ENCODE measurements at regions not wholly inside any gene's neighbourhood (a gene's known extent, or its start where the extent isn't known, plus 50 kb on each side); places are given as distances from the start of the nearest gene placed in this dataset.

- H3K4me1 ChIP-seq (ENCODE audit: insufficient read depth, low read length): peaks cover under 1% of the 10 kb centered on the region
- peaks cover 1 to 7% (median 3%) of the 10 kb centered on the region in 4 donors for H3K4me1 Mint-ChIP-seq
- H3K36me3 Mint-ChIP-seq: no peaks in the 10 kb centered on the region
- H3K27me3 ChIP-seq (ENCODE audit: insufficient read depth, low read length): no peaks in the 10 kb centered on the region
- intact Hi-C loops (cut with micrococcal nuclease): no loop called here
- H3K36me3 ChIP-seq (ENCODE audit: insufficient read depth, low read length): no peaks in the 10 kb centered on the region
- no peak overlapping the region for H3K4me3 ChIP-seq (ENCODE audit: low read length in 2 of 2)
- H3K9me3 ChIP-seq (ENCODE audit: control insufficient read depth in 1 of 2, low read length in 2 of 2): no peaks in the 10 kb centered on the region
- H3K27ac ChIP-seq (ENCODE audit: low read depth, low read length): no peak overlapping the region
- CTCF ChIA-PET (ENCODE audit: partially characterized antibody): no interaction called here
- H3K27ac Mint-ChIP-seq: no peak overlapping the region
- H3K9me3 Mint-ChIP-seq: peaks cover 0 to 3% (median 0%) of the 10 kb centered on the region in 8 donors
- no peak for DNase-seq
- H3K4me3 Mint-ChIP-seq: no peak overlapping the region
- POLR2A ChIA-PET (ENCODE audit: partially characterized antibody): no interaction called here
- H3K27me3 Mint-ChIP-seq: peaks cover 9 to 10% of the 10 kb centered on the region in 2 donors
These were observed 70.8 kb upstream of the GATA5 start for GRCh38 chr20:62546606-62547005.

GRCh38 chr20:62547364-62547763, 71.6 kb upstream of the GATA5 start:
- Mint-ChIP-seq H3K4me1 (peaks cover 1 to 12% (median 4%) of the 10 kb centered on the region in 4 donors), H3K9me3 (peaks cover 0 to 3% (median 0%) of the 10 kb centered on the region in 8 donors), H3K27me3 (peaks cover 10% of the 10 kb centered on the region in 2 donors), H3K27ac (peak overlapping the region in 1 of 7 donors; percentile 35), H3K4me3 (no peak overlapping the region), H3K36me3 (no peaks in the 10 kb centered on the region)
- CTCF ChIA-PET (ENCODE audit: partially characterized antibody): no interaction called here
- no peak for DNase-seq
- no peak overlapping the region for H3K4me3 ChIP-seq (ENCODE audit: low read length in 2 of 2)
- peaks cover 4% of the 10 kb centered on the region for H3K4me1 ChIP-seq (ENCODE audit: insufficient read depth, low read length)
- no peaks in the 10 kb centered on the region for H3K36me3 ChIP-seq (ENCODE audit: insufficient read depth, low read length)
- POLR2A ChIA-PET (ENCODE audit: partially characterized antibody): no interaction called here
- intact Hi-C loops (cut with micrococcal nuclease): no loop called here
- H3K27me3 ChIP-seq (ENCODE audit: insufficient read depth, low read length): no peaks in the 10 kb centered on the region
- H3K9me3 ChIP-seq (ENCODE audit: control insufficient read depth in 1 of 2, low read length in 2 of 2): no peaks in the 10 kb centered on the region
- H3K27ac ChIP-seq (ENCODE audit: low read depth, low read length): no peak overlapping the region

- no peak overlapping the region for H3K27ac Mint-ChIP-seq
- H3K27me3 ChIP-seq (ENCODE audit: insufficient read depth, low read length): no peaks in the 10 kb centered on the region
- peaks cover 0 to 5% (median 0%) of the 10 kb centered on the region in 8 donors for H3K9me3 Mint-ChIP-seq
- no peaks in the 10 kb centered on the region for H3K36me3 Mint-ChIP-seq
- H3K27me3 Mint-ChIP-seq: peaks cover 13 to 18% of the 10 kb centered on the region in 2 donors
- no peaks in the 10 kb centered on the region for H3K9me3 ChIP-seq (ENCODE audit: control insufficient read depth in 1 of 2, low read length in 2 of 2)
- intact Hi-C loops (cut with micrococcal nuclease): no loop called here
- peaks cover 4% of the 10 kb centered on the region for H3K4me1 ChIP-seq (ENCODE audit: insufficient read depth, low read length)
- DNase-seq: no peak
- H3K27ac ChIP-seq (ENCODE audit: low read depth, low read length): no peak overlapping the region
- ChIA-PET POLR2A (ENCODE audit: partially characterized antibody) (no interaction called here), CTCF (ENCODE audit: partially characterized antibody) (no interaction called here)
- no peaks in the 10 kb centered on the region for H3K36me3 ChIP-seq (ENCODE audit: insufficient read depth, low read length)
- no peak overlapping the region for H3K4me3 ChIP-seq (ENCODE audit: low read length in 2 of 2)
- peaks cover 1 to 16% (median 4%) of the 10 kb centered on the region in 4 donors for H3K4me1 Mint-ChIP-seq
- H3K4me3 Mint-ChIP-seq: no peak overlapping the region
These were observed 72.7 kb upstream of the GATA5 start for GRCh38 chr20:62548471-62548870.

DNA sequence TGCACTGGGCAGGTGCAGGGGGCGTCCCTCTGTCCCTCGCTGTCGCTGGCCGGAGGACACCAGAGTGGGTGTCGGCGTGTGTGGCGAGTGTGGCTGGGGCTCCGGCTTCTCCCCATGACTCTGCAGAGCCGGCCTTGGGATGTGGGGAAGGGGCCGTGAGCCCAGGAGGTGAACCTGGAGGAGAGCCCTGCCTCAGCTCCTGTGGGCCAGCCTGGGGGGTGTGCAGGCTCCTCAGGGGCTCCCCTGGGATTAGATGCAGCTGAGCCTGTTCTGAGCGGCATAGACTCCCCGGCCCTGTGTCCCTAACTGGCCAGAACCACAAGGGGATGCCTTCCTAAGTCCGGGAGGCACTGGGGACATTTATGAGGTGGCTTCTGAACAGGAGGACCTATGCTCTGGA, 73.2 kb upstream of the GATA5 start:
- POLR2A ChIA-PET (ENCODE audit: partially characterized antibody): no interaction called here
- no peaks in the 10 kb centered on the region for H3K9me3 ChIP-seq (ENCODE audit: control insufficient read depth in 1 of 2, low read length in 2 of 2)
- CTCF ChIA-PET (ENCODE audit: partially characterized antibody): no interaction called here
- peaks cover 4% of the 10 kb centered on the region for H3K4me1 ChIP-seq (ENCODE audit: insufficient read depth, low read length)
- DNase-seq: no peak
- no peaks in the 10 kb centered on the region for H3K36me3 Mint-ChIP-seq
- no peak overlapping the region for H3K4me3 ChIP-seq (ENCODE audit: low read length in 2 of 2)
- H3K4me3 Mint-ChIP-seq: no peak overlapping the region
- peak overlapping the region in 1 of 7 donors; percentile 60 for H3K27ac Mint-ChIP-seq
- H3K27ac ChIP-seq (ENCODE audit: low read depth, low read length): no peak overlapping the region
- peaks cover 16 to 23% of the 10 kb centered on the region in 2 donors for H3K27me3 Mint-ChIP-seq
- peaks cover 0 to 5% (median 0%) of the 10 kb centered on the region in 8 donors for H3K9me3 Mint-ChIP-seq
- intact Hi-C loops (cut with micrococcal nuclease): no loop called here
- H3K27me3 ChIP-seq (ENCODE audit: insufficient read depth, low read length): no peaks in the 10 kb centered on the region
- peaks cover 1 to 16% (median 4%) of the 10 kb centered on the region in 4 donors for H3K4me1 Mint-ChIP-seq
- no peaks in the 10 kb centered on the region for H3K36me3 ChIP-seq (ENCODE audit: insufficient read depth, low read length)

GRCh38 chr20:62549499-62550086, 73.8 kb upstream of the GATA5 start:
- H3K27ac Mint-ChIP-seq: peak overlapping the region in 1 of 7 donors; percentile 60
- intact Hi-C loops (cut with micrococcal nuclease): no loop called here
- Histone ChIP-seq H3K27ac (ENCODE audit: low read depth, low read length) (no peak overlapping the region), H3K36me3 (ENCODE audit: insufficient read depth, low read length) (no peaks in the 10 kb centered on the region), H3K4me1 (ENCODE audit: insufficient read depth, low read length) (peaks cover 4% of the 10 kb centered on the region), H3K9me3 (ENCODE audit: control insufficient read depth in 1 of 2, low read length in 2 of 2) (no peaks in the 10 kb centered on the region), H3K27me3 (ENCODE audit: insufficient read depth, low read length) (no peaks in the 10 kb centered on the region), H3K4me3 (ENCODE audit: low read length in 2 of 2) (no peak overlapping the region)
- no peaks in the 10 kb centered on the region for H3K36me3 Mint-ChIP-seq
- ChIA-PET CTCF (ENCODE audit: partially characterized antibody) (no interaction called here), POLR2A (ENCODE audit: partially characterized antibody) (no interaction called here)
- peaks cover 0 to 5% (median 0%) of the 10 kb centered on the region in 8 donors for H3K9me3 Mint-ChIP-seq
- no peak overlapping the region for H3K4me3 Mint-ChIP-seq
- peaks cover 16 to 24% of the 10 kb centered on the region in 2 donors for H3K27me3 Mint-ChIP-seq
- DNase-seq: no peak
- H3K4me1 Mint-ChIP-seq: peaks cover 1 to 16% (median 4%) of the 10 kb centered on the region in 4 donors

DNA sequence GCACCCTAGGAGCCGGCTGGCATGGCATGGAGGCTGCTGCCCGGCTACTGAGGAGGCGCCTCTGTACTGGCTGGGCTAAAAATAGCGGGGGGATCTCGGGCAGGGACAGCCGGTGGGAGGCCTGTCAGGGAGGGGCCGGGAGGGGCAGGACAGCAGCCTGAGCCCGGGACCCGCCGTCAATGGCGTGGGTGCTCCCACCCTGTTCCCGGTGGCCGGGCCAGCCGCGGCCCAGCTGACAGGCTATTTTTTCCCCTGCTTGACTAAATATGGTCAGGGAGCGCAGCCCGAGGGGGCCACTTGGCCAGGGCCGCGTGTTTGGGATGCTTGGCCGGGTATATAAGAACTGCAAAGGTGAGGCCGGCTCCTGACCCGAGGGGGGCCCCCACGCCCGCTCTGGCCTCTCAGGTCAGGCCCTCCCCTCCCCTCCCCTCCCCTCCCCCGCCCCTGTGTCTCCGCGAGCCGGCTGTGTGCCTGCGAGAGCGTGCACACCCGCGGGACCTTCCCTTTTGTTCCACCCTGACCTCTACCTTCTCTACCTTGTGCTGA, 74.4 kb upstream of the GATA5 start:
- Mint-ChIP-seq H3K4me3 (peak overlapping the region; percentile 63 to 84 (median 77)), H3K9me3 (peaks cover 0 to 5% (median 0%) of the 10 kb centered on the region in 8 donors), H3K36me3 (no peaks in the 10 kb centered on the region), H3K4me1 (peaks cover 1 to 16% (median 4%) of the 10 kb centered on the region in 4 donors), H3K27ac (peak overlapping the region in 3 of 7 donors; percentile 66 to 92 (median 90)), H3K27me3 (peaks cover 16 to 26% of the 10 kb centered on the region in 2 donors)
- Histone ChIP-seq H3K27me3 (ENCODE audit: insufficient read depth, low read length) (no peaks in the 10 kb centered on the region), H3K4me1 (ENCODE audit: insufficient read depth, low read length) (peaks cover 4% of the 10 kb centered on the region), H3K4me3 (ENCODE audit: low read length in 2 of 2) (no peak overlapping the region), H3K27ac (ENCODE audit: low read depth, low read length) (no peak overlapping the region), H3K9me3 (ENCODE audit: control insufficient read depth in 1 of 2, low read length in 2 of 2) (no peaks in the 10 kb centered on the region), H3K36me3 (ENCODE audit: insufficient read depth, low read length) (no peaks in the 10 kb centered on the region)
- no peak for DNase-seq
- POLR2A ChIA-PET (ENCODE audit: partially characterized antibody): no interaction called here
- CTCF ChIA-PET (ENCODE audit: partially characterized antibody): no interaction called here
- intact Hi-C loops (cut with micrococcal nuclease): no loop called here

GRCh38 chr20:62551407-62552323, 75.9 kb upstream of the GATA5 start:
- Mint-ChIP-seq H3K4me1 (peaks cover 1 to 16% (median 4%) of the 10 kb centered on the region in 4 donors), H3K27me3 (peaks cover 16 to 28% of the 10 kb centered on the region in 2 donors), H3K4me3 (peak overlapping the region in 7 of 8 donors; percentile 15 to 73 (median 34)), H3K36me3 (no peaks in the 10 kb centered on the region), H3K27ac (no peak overlapping the region), H3K9me3 (peaks cover 0 to 5% (median 0%) of the 10 kb centered on the region in 8 donors)
- peak in 3 of 5 donors; percentile 2 to 11 (median 9) for DNase-seq
- ChIA-PET POLR2A (ENCODE audit: partially characterized antibody) (no interaction called here), CTCF (ENCODE audit: partially characterized antibody) (no interaction called here)
- no peaks in the 10 kb centered on the region for H3K36me3 ChIP-seq (ENCODE audit: insufficient read depth, low read length)
- peaks cover 4% of the 10 kb centered on the region for H3K4me1 ChIP-seq (ENCODE audit: insufficient read depth, low read length)
- no peaks in the 10 kb centered on the region for H3K9me3 ChIP-seq (ENCODE audit: control insufficient read depth in 1 of 2, low read length in 2 of 2)
- no peak overlapping the region for H3K27ac ChIP-seq (ENCODE audit: low read depth, low read length)
- H3K27me3 ChIP-seq (ENCODE audit: insufficient read depth, low read length): no peaks in the 10 kb centered on the region
- intact Hi-C loops (cut with micrococcal nuclease): no loop called here
- H3K4me3 ChIP-seq (ENCODE audit: low read length in 2 of 2): no peak overlapping the region
